K562 (cell line): ENCODE measurements at regions not wholly inside any gene's neighbourhood (a gene's known extent, or its start where the extent isn't known, plus 50 kb on each side); places are given as distances from the start of the nearest gene placed in this dataset.

ENCODE experiments used
- GTF2E2 ChIP-seq: fragments of 200-800 bp; sonication (Bioruptor generic); IDR thresholded peaks from 2 replicates; pipeline ENCODE4 v1.6.1; 2016; ENCODE audit warnings: missing genetic modification characterization, missing compliant biosample characterization
- REST ChIP-seq, 2 experiments: fragments of 450-650 bp; formaldehyde crosslinking in 1 of 2; IDR thresholded peaks; 2 replicates each; pipeline versions ENCODE4 v1.4.0 to v1.6.1; 2014 to 2020; ENCODE audit warnings: mild to moderate bottlenecking in 2 of 2, borderline replicate concordance in 1 of 2, low read depth in 1 of 2
- ZNF444 ChIP-seq: fragments of 250-450 bp; sonication (Bioruptor Pico); IDR thresholded peaks from 2 replicates; pipeline ENCODE4 v1.4.0; 2020; ENCODE audit warnings: mild to moderate bottlenecking, moderate library complexity

- TF ChIP-seq REST (IDR thresholded peaks at IDR 0.05; ENCODE audit: borderline replicate concordance) (no peak), REST (CRISPR knock-in tag; IDR thresholded peaks at IDR 0.05; ENCODE audit: low read depth) (no peak), ZNF444 (no peak), GTF2E2 (no peak)
These were observed 106.1 kb upstream of the C7orf33 start (continued) for GRCh38 chr7:148484486-148484885.
